GM18511 (cell line): ENCODE measurements at regions not wholly inside any gene's neighbourhood (a gene's known extent, or its start where the extent isn't known, plus 50 kb on each side); places are given as distances from the start of the nearest gene placed in this dataset.
"Not testable (repeated sequence)": the region's sequence is repeated elsewhere in the genome, so short reads cannot be mapped to it uniquely, and the experiment has no call there.

Experiments
- ATAC-seq: cut with Tn5 transposase; IDR thresholded peaks from one replicate; pipeline ENCODE4 v1.9.1; 2021; ENCODE audit warnings: mild to moderate bottlenecking, moderate library complexity; ENCODE audit not compliant: unreplicated experiment

GRCh38 chr9:104980039-104980654, 52.2 kb upstream of the ABCA1 start:
- ATAC-seq = no peak

- ATAC-seq = no peak
These were observed 53.7 kb upstream of the ABCA1 start for GRCh38 chr9:104981543-104982129.

GRCh38 chr9:104982543-104982942, 54.6 kb upstream of the ABCA1 start:
- no peak for ATAC-seq

- no peak for ATAC-seq
These were observed 55.5 kb upstream of the ABCA1 start for GRCh38 chr9:104983491-104983890.

GRCh38 chr9:104984121-104984520, 56.2 kb upstream of the ABCA1 start:
- no peak for ATAC-seq

GRCh38 chr9:104984542-104984941, 56.6 kb upstream of the ABCA1 start:
- ATAC-seq = no peak

GRCh38 chr9:104984948-104985347, 57.0 kb upstream of the ABCA1 start:
- no peak for ATAC-seq

- no peak for ATAC-seq
These were observed 58.1 kb upstream of the ABCA1 start for GRCh38 chr9:104986096-104986495.

GRCh38 chr9:104987743-104988142, 59.8 kb upstream of the ABCA1 start:
- no peak for ATAC-seq

- ATAC-seq = no peak
These were observed 60.6 kb upstream of the ABCA1 start for GRCh38 chr9:104988539-104988938.

GRCh38 chr9:104991144-104991953, 63.4 kb upstream of the ABCA1 start:
- peak; percentile 92 for ATAC-seq

GRCh38 chr9:104992659-104993058, 64.7 kb upstream of the ABCA1 start:
- no peak for ATAC-seq

- ATAC-seq = no peak
These were observed 65.5 kb upstream of the ABCA1 start for GRCh38 chr9:104993291-104993963.

GRCh38 chr9:104997536-104997935, 69.6 kb upstream of the ABCA1 start:
- ATAC-seq = no peak

- no peak for ATAC-seq
These were observed 71.2 kb upstream of the ABCA1 start for GRCh38 chr9:104999136-104999535.

GRCh38 chr9:105000529-105000928, 72.6 kb upstream of the ABCA1 start:
- ATAC-seq = not testable (repeated sequence)

GRCh38 chr9:105004466-105005090, 76.6 kb upstream of the ABCA1 start:
- ATAC-seq = no peak

GRCh38 chr9:105005186-105005585, 77.2 kb upstream of the ABCA1 start:
- no peak for ATAC-seq

GRCh38 chr9:105006514-105006913, 78.6 kb upstream of the ABCA1 start:
- ATAC-seq = no peak

GRCh38 chr9:105007143-105007542, 79.2 kb upstream of the ABCA1 start:
- ATAC-seq = no peak

GRCh38 chr9:105010089-105010488, 82.1 kb upstream of the ABCA1 start:
- ATAC-seq = not testable (repeated sequence)
